IMR-90 (cell line): ENCODE measurements at regions not wholly inside any gene's neighbourhood (a gene's known extent, or its start where the extent isn't known, plus 50 kb on each side); places are given as distances from the start of the nearest gene placed in this dataset.

ENCODE experiments used
- ATAC-seq: fragments of 200-7000 bp; cut with Tn5 transposase; 2 replicates; pipeline ENCODE4 v1.9.1; 2020; ENCODE audit warnings: low read depth, mild to moderate bottlenecking, moderate library complexity
- BruUV-seq: library from RNA; stranded (reverse); fragments of 400-500 nt; replicated peaks from 2 replicates; lab custom pipeline; 2021; lab: Mats Ljungman, UMichigan
- CTCF ChIA-PET: fragments of 300-600 bp; formaldehyde crosslinking; extraction: SDS; loops from one replicate; lab custom pipeline; 2021; ENCODE audit warnings: antibody characterized with exemption; lab: Yijun Ruan, JAX
- POLR2A ChIA-PET: fragments of 300-600 bp; sonication (Branson Sonifier 250); formaldehyde crosslinking; loops from one replicate; lab custom pipeline; 2022; ENCODE audit warnings: antibody characterized with exemption; ENCODE audit not compliant: unreplicated experiment; lab: Charles Lee
- DNase-seq: peaks from one replicate; pipeline ENCODE4 v3.0.0; 2013
- H2AFZ ChIP-seq: replicated peaks from 2 replicates; pipeline ENCODE3; 2013; ENCODE audit warnings: low read length, mild to moderate bottlenecking; ENCODE audit not compliant: poor library complexity
- H2AK5ac ChIP-seq: 2 replicates; pipeline ENCODE4 v1.6.1; 2013; ENCODE audit warnings: low read depth, low read length, inconsistent platforms
- H2AK9ac ChIP-seq: replicated peaks from 2 replicates; pipeline ENCODE3; 2013; ENCODE audit warnings: mild to moderate bottlenecking, low read depth, low read length, moderate library complexity; ENCODE audit not compliant: poor library complexity
- H2BK120ac ChIP-seq: 2 replicates; pipeline ENCODE4 v1.6.1; 2013; ENCODE audit warnings: low read depth, low read length, inconsistent platforms
- H2BK15ac ChIP-seq: 3 replicates; pipeline ENCODE4 v1.6.1; 2013; ENCODE audit warnings: low read depth, low read length, inconsistent platforms
- H2BK20ac ChIP-seq: 2 replicates; pipeline ENCODE4 v1.6.1; 2013; ENCODE audit warnings: low read depth, mild to moderate bottlenecking, inconsistent platforms, low read length, moderate library complexity
- H2BK5ac ChIP-seq: 2 replicates; pipeline ENCODE4 v1.6.1; 2013; ENCODE audit warnings: mild to moderate bottlenecking, low read depth, low read length, inconsistent platforms; ENCODE audit not compliant: poor library complexity, severe bottlenecking
- H3K14ac ChIP-seq: replicated peaks from 2 replicates; pipeline ENCODE4 v1.6.1; 2013; ENCODE audit warnings: low read depth, low read length, inconsistent platforms
- H3K18ac ChIP-seq: 2 replicates; pipeline ENCODE4 v1.6.1; 2013; ENCODE audit warnings: low read depth, low read length, control low read depth
- H3K23ac ChIP-seq: 2 replicates; pipeline ENCODE4 v1.6.1; 2013; ENCODE audit warnings: low read depth, low read length, inconsistent platforms
- H3K27ac ChIP-seq: 2 replicates; pipeline ENCODE4 v1.5.1; 2013; ENCODE audit warnings: mild to moderate bottlenecking, control low read depth, low read length; ENCODE audit not compliant: insufficient read depth
- H3K27me3 ChIP-seq: 2 replicates; pipeline ENCODE4 v1.6.1; 2013; ENCODE audit warnings: low read length; ENCODE audit not compliant: control insufficient read depth, insufficient read depth
- H3K36me3 ChIP-seq: 2 replicates; pipeline ENCODE4 v1.6.1; 2013; ENCODE audit warnings: low read length, mixed read lengths; ENCODE audit not compliant: control insufficient read depth, insufficient read depth
- H3K4ac ChIP-seq: 2 replicates; pipeline ENCODE4 v1.6.1; 2013; ENCODE audit warnings: low read depth, low read length, inconsistent platforms
- H3K4me1 ChIP-seq: 2 replicates; pipeline ENCODE4 v1.6.1; 2013; ENCODE audit warnings: low read length, mixed read lengths; ENCODE audit not compliant: control insufficient read depth, insufficient read depth
- H3K4me2 ChIP-seq: 2 replicates; pipeline ENCODE4 v1.6.1; 2013; ENCODE audit warnings: low read depth, mild to moderate bottlenecking, control low read depth, low read length, moderate library complexity
- H3K4me3 ChIP-seq: 2 replicates; pipeline ENCODE4 v1.5.1; 2013; ENCODE audit warnings: low read depth, mild to moderate bottlenecking, control low read depth, low read length, moderate library complexity; ENCODE audit not compliant: insufficient read depth
- H3K56ac ChIP-seq: 2 replicates; pipeline ENCODE4 v1.6.1; 2013; ENCODE audit warnings: low read length, inconsistent platforms; ENCODE audit not compliant: insufficient read depth; ENCODE audit errors: extremely low read depth
- H3K79me1 ChIP-seq, 2 experiments: 2 replicates each; pipeline ENCODE4 v1.6.1; 2013; ENCODE audit warnings: low read length in 2 of 2, inconsistent platforms in 1 of 2, low read depth in 1 of 2
- H3K9ac ChIP-seq: 2 replicates; pipeline ENCODE4 v1.6.1; 2013; ENCODE audit warnings: low read depth, low read length, control low read depth
- H3K9me1 ChIP-seq: 2 replicates; pipeline ENCODE4 v1.6.1; 2013; ENCODE audit warnings: low read length, inconsistent platforms; ENCODE audit not compliant: insufficient read depth
- H3K9me3 ChIP-seq: 2 replicates; pipeline ENCODE4 v1.6.1; 2013; ENCODE audit warnings: low read length; ENCODE audit not compliant: control insufficient read depth, insufficient read depth
- H4K20me1 ChIP-seq: 2 replicates; pipeline ENCODE4 v1.6.1; 2013; ENCODE audit warnings: low read length, inconsistent platforms; ENCODE audit not compliant: insufficient read depth
- H4K5ac ChIP-seq: 2 replicates; pipeline ENCODE4 v1.6.1; 2013; ENCODE audit warnings: mild to moderate bottlenecking, low read depth, low read length, control low read depth
- H4K8ac ChIP-seq, 2 experiments: 2 replicates each; pipeline ENCODE4 v1.6.1; 2013; ENCODE audit warnings: low read depth in 2 of 2, low read length in 2 of 2, control low read depth in 1 of 2, inconsistent platforms in 1 of 2
- H4K91ac ChIP-seq: 2 replicates; pipeline ENCODE4 v1.6.1; 2013; ENCODE audit warnings: low read depth, low read length, inconsistent platforms; ENCODE audit not compliant: insufficient read depth
- BHLHE40 ChIP-seq: fragments of 150-350 bp; IDR thresholded peaks from 2 replicates; pipeline ENCODE4 v1.6.1; 2016; ENCODE audit warnings: mild to moderate bottlenecking, low read depth, low read length
- CEBPB ChIP-seq: IDR thresholded peaks from 2 replicates; pipeline ENCODE4 v1.6.1; 2012; ENCODE audit warnings: low read depth, low read length, improper control_type of control experiment
- CHD1 ChIP-seq: IDR thresholded peaks from 2 replicates; pipeline ENCODE4 v1.6.1; 2012; ENCODE audit warnings: low read depth, low read length, improper control_type of control experiment
- CTCF ChIP-seq: conservative IDR thresholded peaks from 2 replicates; pipeline ENCODE4 v1.5.1; 2012; ENCODE audit warnings: mild to moderate bottlenecking, low read depth, low read length, improper control_type of control experiment
- ELK1 ChIP-seq: fragments of 150-350 bp; IDR thresholded peaks from 2 replicates; pipeline ENCODE4 v1.6.1; 2016; ENCODE audit warnings: low read depth, mild to moderate bottlenecking, low read length, moderate library complexity, borderline replicate concordance
- FOS ChIP-seq: fragments of 150-350 bp; IDR thresholded peaks from 2 replicates; pipeline ENCODE4 v1.6.1; 2016; ENCODE audit warnings: low read depth, low read length
- MAFK ChIP-seq: IDR thresholded peaks from 2 replicates; pipeline ENCODE4 v1.6.1; 2012; ENCODE audit warnings: low read depth, low read length, improper control_type of control experiment
- MAZ ChIP-seq: IDR thresholded peaks from 2 replicates; pipeline ENCODE4 v1.6.1; 2012; ENCODE audit warnings: low read depth, mild to moderate bottlenecking, low read length, improper control_type of control experiment, moderate library complexity, borderline replicate concordance
- MXI1 ChIP-seq: IDR thresholded peaks from 2 replicates; pipeline ENCODE4 v1.6.1; 2012; ENCODE audit warnings: low read depth, mild to moderate bottlenecking, low read length, moderate library complexity, borderline replicate concordance
- NFE2L2 ChIP-seq: fragments of 150-350 bp; IDR thresholded peaks from 2 replicates; pipeline ENCODE4 v1.6.1; 2016; ENCODE audit warnings: low read depth, mild to moderate bottlenecking, low read length
- POLR2A ChIP-seq: IDR thresholded peaks from 2 replicates; pipeline ENCODE4 v1.6.1; 2012; ENCODE audit warnings: mild to moderate bottlenecking, low read depth, low read length
- RAD21 ChIP-seq: IDR thresholded peaks from 2 replicates; pipeline ENCODE4 v1.6.1; 2012; ENCODE audit warnings: low read length, improper control_type of control experiment
- RCOR1 ChIP-seq: IDR thresholded peaks from 2 replicates; pipeline ENCODE4 v1.6.1; 2012; ENCODE audit warnings: mild to moderate bottlenecking, low read length, improper control_type of control experiment; ENCODE audit not compliant: insufficient replicate concordance
- RFX5 ChIP-seq: IDR thresholded peaks from 2 replicates; pipeline ENCODE4 v1.8.0; 2012; ENCODE audit warnings: low read depth, mild to moderate bottlenecking, low read length, moderate library complexity
- SMC3 ChIP-seq: fragments of 150-350 bp; IDR thresholded peaks from 2 replicates; pipeline ENCODE4 v1.6.1; 2016; ENCODE audit warnings: low read depth, mild to moderate bottlenecking, antibody characterized with exemption, low read length, moderate library complexity
- USF2 ChIP-seq: fragments of 150-350 bp; IDR thresholded peaks from 2 replicates; pipeline ENCODE4 v1.6.1; 2017; ENCODE audit warnings: mild to moderate bottlenecking, antibody characterized with exemption, low read length, low read depth
- WGBS, 2 experiments: methylation state at CpG; one replicate each; pipeline versions ENCODE4 v1.1.5 to v1.1.7; 2013; ENCODE audit warnings: missing lambda C conversion rate in 2 of 2; ENCODE audit not compliant: insufficient read length in 1 of 2; ENCODE audit errors: extremely low coverage in 2 of 2; 5-methylcytosine and 5-hydroxymethylcytosine counted together
- dilution Hi-C: fragments of 300-500 bp; cut with HindIII; formaldehyde crosslinking; loops from one replicate; pipeline ENCODE4 v1.14.3; 2018; ENCODE audit warnings: low sequenced_read_pairs; ENCODE audit not compliant: unreplicated experiment
- in situ Hi-C: fragments of 300-500 bp; cut with MboI; formaldehyde crosslinking; loops from 3 replicates; pipeline ENCODE4 v1.14.3; 2019; ENCODE audit warnings: low sequenced_read_pairs, inconsistent platforms, mixed read lengths
- intact Hi-C: fragments of 100-400 bp; cut with micrococcal nuclease; formaldehyde crosslinking; loops from 2 replicates; pipeline ENCODE4 v1.10.0; 2022

- no TSS peak for BruUV-seq
- no peak overlapping the region for H3K4me2 ChIP-seq
- no peak overlapping the region for H3K23ac ChIP-seq
- POLR2A ChIA-PET: no interaction called here
- ATAC-seq (no peak), DNase-seq (no peak)
- H3K4ac ChIP-seq: no peak overlapping the region
- no peak overlapping the region for H2BK15ac ChIP-seq
- no peak overlapping the region for H2BK120ac ChIP-seq
- H3K4me3 ChIP-seq: no peak overlapping the region
- H4K5ac ChIP-seq: no peak overlapping the region
- H2BK20ac ChIP-seq: no peak overlapping the region
- no peaks in the 10 kb centered on the region for H3K36me3 ChIP-seq
- WGBS, 2 experiments: 64% methylated on average over 2 of the region's 2 CpGs; no CpG with 5 or more reads in 1 of the 2 experiments
- dilution Hi-C loops: no loop called here
- peaks cover 2% of the 10 kb centered on the region; the same call in 1 of the 2 replicates for H3K4me1 ChIP-seq
- no peaks in the 10 kb centered on the region for H3K9me3 ChIP-seq
- no peak overlapping the region for H3K14ac ChIP-seq
- TF ChIP-seq MAFK (no peak), BHLHE40 (no peak), FOS (no peak), SMC3 (no peak), NFE2L2 (no peak), CEBPB (no peak), USF2 (no peak), POLR2A (no peak), CTCF (no peak), RAD21 (no peak), RFX5 (no peak), MAZ (no peak), RCOR1 (no peak), CHD1 (no peak), ELK1 (no peak), MXI1 (no peak)
- H3K18ac ChIP-seq: no peak overlapping the region
- H3K9me1 ChIP-seq: no peaks in the 10 kb centered on the region
- no peak overlapping the region for H4K8ac ChIP-seq
- CTCF ChIA-PET: no interaction called here
- H3K9ac ChIP-seq: no peak overlapping the region
- no peak overlapping the region for H4K91ac ChIP-seq
- H3K27me3 ChIP-seq: no peaks in the 10 kb centered on the region; the same call in 1 of the 2 replicates
- H3K79me1 ChIP-seq: no peaks in the 10 kb centered on the region
- H2AFZ ChIP-seq: no peak overlapping the region
- H2AK5ac ChIP-seq: no peak overlapping the region
- in situ Hi-C loops: no loop called here
- no peaks in the 10 kb centered on the region for H4K20me1 ChIP-seq
- H3K56ac ChIP-seq: no peak overlapping the region
- intact Hi-C loops: no loop called here
- no peak overlapping the region for H2BK5ac ChIP-seq
- H3K27ac ChIP-seq: no peak overlapping the region
- no peak overlapping the region for H2AK9ac ChIP-seq
Observed at GRCh38 chr1:222028676-222029075, 286.8 kb upstream of the DUSP10 start.
